Stimulated activated CD4-positive, alpha-beta T cell treated with anti-CD3 and anti-CD28 coated beads, TNF-alpha, amount 100 ng/mL, for 48 hours (primary cell): ENCODE measurements at regions not wholly inside any gene's neighbourhood (a gene's known extent, or its start where the extent isn't known, plus 50 kb on each side); places are given as distances from the start of the nearest gene placed in this dataset.
"Not testable (repeated sequence)": the region's sequence is repeated elsewhere in the genome, so short reads cannot be mapped to it uniquely, and the experiment has no call there.

ENCODE experiments used
- DNase-seq, 3 donors: peaks; one replicate each; pipeline ENCODE4 v3.0.0-alpha.2; 2020; ENCODE audit warnings: low read depth in 3 of 3

GRCh38 chr7:68748934-68749900, 849.1 kb upstream of the AUTS2 start:
- DNase-seq = no peak

GRCh38 chr7:68752485-68753178, 845.6 kb upstream of the AUTS2 start:
- no peak for DNase-seq

- DNase-seq = no peak
Measured at GRCh38 chr7:68754414-68754813, 843.9 kb upstream of the AUTS2 start.

GRCh38 chr7:68756986-68757495, 841.2 kb upstream of the AUTS2 start:
- no peak for DNase-seq

- DNase-seq = no peak
Measured at GRCh38 chr7:68760556-68760955, 837.7 kb upstream of the AUTS2 start.

GRCh38 chr7:68767462-68767861, 830.8 kb upstream of the AUTS2 start:
- DNase-seq = no peak

- DNase-seq = no peak
Measured at GRCh38 chr7:68770649-68771048, 827.6 kb upstream of the AUTS2 start.

GRCh38 chr7:68776326-68776725, 821.9 kb upstream of the AUTS2 start:
- no peak for DNase-seq

GRCh38 chr7:68783684-68784083, 814.6 kb upstream of the AUTS2 start:
- DNase-seq = no peak

- DNase-seq = no peak
Measured at GRCh38 chr7:68785036-68785435, 813.2 kb upstream of the AUTS2 start.

GRCh38 chr7:68787566-68787965, 810.7 kb upstream of the AUTS2 start:
- no peak for DNase-seq

- DNase-seq = not testable (repeated sequence)
Measured at GRCh38 chr7:68788529-68788928, 809.7 kb upstream of the AUTS2 start.

GRCh38 chr7:68789597-68789996, 808.7 kb upstream of the AUTS2 start:
- DNase-seq = no peak

- DNase-seq = no peak
Measured at GRCh38 chr7:68792351-68792750, 805.9 kb upstream of the AUTS2 start.

- no peak for DNase-seq
Measured at GRCh38 chr7:68793513-68793912, 804.8 kb upstream of the AUTS2 start.

- DNase-seq = no peak
Measured at GRCh38 chr7:68800316-68800715, 798.0 kb upstream of the AUTS2 start.

GRCh38 chr7:68805159-68805558, 793.1 kb upstream of the AUTS2 start:
- no peak for DNase-seq

GRCh38 chr7:68807666-68808065, 790.6 kb upstream of the AUTS2 start:
- DNase-seq = no peak

- DNase-seq = no peak
Measured at GRCh38 chr7:68813551-68814080, 784.7 kb upstream of the AUTS2 start.

GRCh38 chr7:68816491-68816890, 781.8 kb upstream of the AUTS2 start:
- no peak for DNase-seq

- DNase-seq = no peak
Measured at GRCh38 chr7:68820321-68820720, 778.0 kb upstream of the AUTS2 start.

- DNase-seq = no peak
Measured at GRCh38 chr7:68821846-68822245, 776.4 kb upstream of the AUTS2 start.
